B cell (primary cell): ENCODE measurements at regions not wholly inside any gene's neighbourhood (a gene's known extent, or its start where the extent isn't known, plus 50 kb on each side); places are given as distances from the start of the nearest gene placed in this dataset.

Experiments used
- ATAC-seq: fragments of 200-7000 bp; cut with Tn5 transposase; one replicate; pipeline ENCODE4 v1.10.0; 2021; ENCODE audit warnings: low read depth, mild to moderate bottlenecking, moderate number of reproducible peaks, moderate library complexity
- CTCF ChIA-PET: fragments of 350-600 bp; sonication (Branson Sonifier 250); formaldehyde crosslinking; loops from one replicate; lab custom pipeline; 2021; ENCODE audit warnings: antibody characterized with exemption, inconsistent platforms; lab: Charles Lee
- POLR2A ChIA-PET: fragments of 350-600 bp; sonication (Branson Sonifier 250); formaldehyde crosslinking; loops from one replicate; lab custom pipeline; 2021; ENCODE audit warnings: antibody characterized with exemption; lab: Charles Lee
- DNase-seq: peaks from one replicate; pipeline ENCODE4 v3.0.0; 2013
- H2AFZ ChIP-seq: 2 replicates; pipeline ENCODE4 v1.6.1; 2012; ENCODE audit warnings: mild to moderate bottlenecking, low read depth, low read length; ENCODE audit not compliant: insufficient read depth, poor library complexity, severe bottlenecking
- H3K27ac ChIP-seq, 2 donors: 1 replicate in 1 of 2; 2 replicates in 1 of 2; pipeline ENCODE4 v1.5.1; 2012 to 2013; ENCODE audit warnings: low read length in 2 of 2, mild to moderate bottlenecking in 2 of 2, moderate library complexity in 1 of 2
- H3K27me3 ChIP-seq, 4 experiments: fragments of 200-600 bp in 1 of 4; sonication (generic) in 1 of 4; replicated peaks in 1 of 4; 1 replicate in 2 of 4; 2 replicates in 2 of 4; pipeline versions ENCODE4 v1.6.1 to v1.7.0; 2013 to 2016; ENCODE audit warnings: low read length in 3 of 4, mild to moderate bottlenecking in 2 of 4, mixed read lengths in 1 of 4, moderate library complexity in 1 of 4; ENCODE audit not compliant: insufficient read depth in 4 of 4, control insufficient read depth in 3 of 4; ENCODE audit errors: control extremely low read depth in 1 of 4
- H3K36me3 ChIP-seq, 2 experiments: replicated peaks in 1 of 2; 1 replicate in 1 of 2; 2 replicates in 1 of 2; pipeline versions ENCODE4 v1.6.1 to v1.7.1; 2013; ENCODE audit warnings: low read length in 1 of 2; ENCODE audit not compliant: insufficient read depth in 2 of 2, control insufficient read depth in 1 of 2; ENCODE audit errors: control extremely low read depth in 1 of 2, extremely low read depth in 1 of 2
- H3K4me1 ChIP-seq, 2 donors: fragments of 200-600 bp in 1 of 2; sonication (generic) in 1 of 2; 1 replicate in 1 of 2; 2 replicates in 1 of 2; pipeline versions ENCODE4 v1.5.1 to v1.6.1; 2013 to 2017; ENCODE audit warnings: low read length in 2 of 2; ENCODE audit not compliant: control insufficient read depth in 2 of 2, insufficient read depth in 2 of 2
- H3K4me2 ChIP-seq: replicated peaks from 2 replicates; pipeline ENCODE3; 2012; ENCODE audit warnings: mild to moderate bottlenecking, low read depth, low read length; ENCODE audit not compliant: poor library complexity, severe bottlenecking
- H3K4me3 ChIP-seq, 5 experiments: fragments of 200-600 bp in 1 of 5; sonication (generic) in 1 of 5; 1 replicate in 3 of 5; 2 replicates in 2 of 5; pipeline versions ENCODE4 v1.5.1 to v1.7.0; 2011 to 2016; ENCODE audit warnings: low read length in 4 of 5, mild to moderate bottlenecking in 4 of 5, low read depth in 2 of 5, control low read depth in 1 of 5, moderate library complexity in 1 of 5; ENCODE audit not compliant: insufficient read depth in 1 of 5; ENCODE audit errors: control extremely low read depth in 1 of 5, extremely low read depth in 1 of 5
- H3K79me2 ChIP-seq: fragments of 200-600 bp; sonication (generic); one replicate; pipeline ENCODE4 v1.6.0; 2016; ENCODE audit warnings: low read length; ENCODE audit not compliant: control insufficient read depth, insufficient read depth
- H3K9ac ChIP-seq: fragments of 200-600 bp; sonication (generic); 2 replicates; pipeline ENCODE4 v1.6.1; 2017; ENCODE audit warnings: mild to moderate bottlenecking, low read length, moderate library complexity
- H3K9me3 ChIP-seq, 3 donors: one replicate each; pipeline versions ENCODE4 v1.6.1 to v1.7.1; 2013; ENCODE audit warnings: low read length in 2 of 3; ENCODE audit not compliant: control insufficient read depth in 2 of 3, insufficient read depth in 1 of 3; ENCODE audit errors: control extremely low read depth in 1 of 3
- H4K20me1 ChIP-seq: 2 replicates; pipeline ENCODE4 v1.6.0; 2012; ENCODE audit warnings: mild to moderate bottlenecking, low read length; ENCODE audit not compliant: insufficient read depth, control insufficient read depth, poor library complexity, severe bottlenecking
- H3K27ac Mint-ChIP-seq: one replicate; pipeline ENCODE4 v1.8.0; 2021; ENCODE audit warnings: mixed read lengths
- H3K27me3 Mint-ChIP-seq: one replicate; pipeline ENCODE4 v1.8.0; 2021; ENCODE audit warnings: mixed read lengths
- H3K4me1 Mint-ChIP-seq: one replicate; pipeline ENCODE4 v1.8.0; 2021; ENCODE audit warnings: mixed read lengths
- H3K4me3 Mint-ChIP-seq: one replicate; pipeline ENCODE4 v1.8.0; 2021; ENCODE audit warnings: mixed read lengths
- H3K9me3 Mint-ChIP-seq: one replicate; pipeline ENCODE4 v1.8.0; 2022; ENCODE audit warnings: mixed read lengths; ENCODE audit not compliant: insufficient read depth
- CTCF ChIP-seq: fragments of 200-600 bp; IDR thresholded peaks from one replicate; pipeline ENCODE4 v1.8.0; 2022; ENCODE audit warnings: antibody characterized with exemption, mild to moderate bottlenecking
- EZH2 ChIP-seq: IDR thresholded peaks from 2 replicates; pipeline ENCODE4 v1.6.1; 2012; ENCODE audit warnings: borderline replicate concordance, low read depth, mild to moderate bottlenecking, moderate library complexity, low read length; ENCODE audit not compliant: insufficient read depth, poor library complexity, severe bottlenecking
- WGBS: methylation state at CpG from one replicate; pipeline ENCODE4 v1.1.5; 2013; ENCODE audit warnings: missing lambda C conversion rate; ENCODE audit not compliant: insufficient coverage; 5-methylcytosine and 5-hydroxymethylcytosine counted together
- intact Hi-C: fragments of 100-400 bp; cut with micrococcal nuclease; formaldehyde crosslinking; loops from one replicate; pipeline ENCODE4 v1.10.0; 2022

GRCh38 chr17:69690531-69690930 lies 276.0 kb downstream of the MAP2K6 start:
- Histone ChIP-seq H3K4me3 (no peak overlapping the region), H3K9ac (no peak overlapping the region), H4K20me1 (no peaks in the 10 kb centered on the region), H3K4me2 (no peak overlapping the region), H3K79me2 (no peaks in the 10 kb centered on the region), H2AFZ (no peak overlapping the region), H3K27ac (no peak overlapping the region), H3K27me3 (peaks cover 0 to 4% (median 0%) of the 10 kb centered on the region in 4 experiments), H3K4me1 (no peaks in the 10 kb centered on the region), H3K9me3 (peaks cover 0 to 5% (median 4%) of the 10 kb centered on the region in 3 donors), H3K36me3 (no peaks in the 10 kb centered on the region)
- DNase-seq (no peak), ATAC-seq (no peak)
- intact Hi-C loops: no loop called here
- Mint-ChIP-seq H3K27me3 (peaks cover 9% of the 10 kb centered on the region), H3K27ac (no peak overlapping the region), H3K4me1 (no peaks in the 10 kb centered on the region), H3K4me3 (no peak overlapping the region), H3K9me3 (peaks cover 4% of the 10 kb centered on the region)
- POLR2A ChIA-PET: no interaction called here
- CTCF ChIA-PET: no interaction called here
- no CpG with 5 or more reads among the region's 1 CpG for WGBS
- TF ChIP-seq EZH2: no peak
- no peak for TF ChIP-seq CTCF

DNA sequence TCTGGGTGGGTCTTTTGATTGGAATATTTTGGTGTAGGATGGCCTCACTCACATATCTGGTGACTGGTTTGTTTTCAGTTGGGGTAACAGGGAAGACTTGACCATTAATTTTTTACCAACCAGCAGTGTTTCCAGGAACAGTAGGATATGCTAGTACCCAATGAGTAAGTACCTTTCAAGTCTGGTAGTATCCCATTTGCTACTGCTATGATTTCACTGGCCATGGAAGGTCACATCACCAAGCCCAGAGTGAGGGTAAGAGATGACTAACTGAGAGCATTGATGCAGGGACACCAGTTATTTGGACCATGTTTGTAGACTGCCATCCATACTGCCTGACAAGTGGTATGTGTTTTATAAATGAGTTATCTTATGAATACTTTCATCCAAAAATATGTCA lies 277.7 kb downstream of the MAP2K6 start:
- H3K4me1 ChIP-seq: no peaks in the 10 kb centered on the region
- ChIA-PET CTCF (no interaction called here), POLR2A (no interaction called here)
- no peak overlapping the region for H3K4me2 ChIP-seq
- DNase-seq: no peak
- no peaks in the 10 kb centered on the region for H4K20me1 ChIP-seq
- H2AFZ ChIP-seq: no peak overlapping the region
- H3K27me3 ChIP-seq: peaks cover 0 to 4% (median 0%) of the 10 kb centered on the region in 4 experiments
- Mint-ChIP-seq H3K27me3 (peaks cover 9% of the 10 kb centered on the region), H3K4me3 (no peak overlapping the region), H3K27ac (no peak overlapping the region), H3K4me1 (no peaks in the 10 kb centered on the region), H3K9me3 (peaks cover 4% of the 10 kb centered on the region)
- no peak for TF ChIP-seq EZH2
- TF ChIP-seq CTCF: no peak
- no peak for ATAC-seq
- no peak overlapping the region for H3K9ac ChIP-seq
- H3K4me3 ChIP-seq: no peak overlapping the region
- intact Hi-C loops: no loop called here
- peaks cover 0 to 5% (median 4%) of the 10 kb centered on the region in 3 donors for H3K9me3 ChIP-seq
- no peak overlapping the region for H3K27ac ChIP-seq
- no peaks in the 10 kb centered on the region for H3K36me3 ChIP-seq
- no peaks in the 10 kb centered on the region for H3K79me2 ChIP-seq
